GM21447 (cell line): ENCODE measurements at regions not wholly inside any gene's neighbourhood (a gene's known extent, or its start where the extent isn't known, plus 50 kb on each side); places are given as distances from the start of the nearest gene placed in this dataset.

Experiments
- ATAC-seq: cut with Tn5 transposase; IDR thresholded peaks from one replicate; pipeline ENCODE4 v1.9.1; 2021; ENCODE audit not compliant: unreplicated experiment

GRCh38 chr6:81694855-81695254 lies 57.6 kb downstream of the TENT5A start:
- no peak for ATAC-seq

GRCh38 chr6:81694207-81694606 lies 58.3 kb downstream of the TENT5A start:
- ATAC-seq = no peak

- no peak for ATAC-seq
Measured at GRCh38 chr6:81693266-81693665, 59.2 kb downstream of the TENT5A start.

GRCh38 chr6:81690073-81690472 lies 62.4 kb downstream of the TENT5A start:
- ATAC-seq = no peak

- no peak for ATAC-seq
Measured at GRCh38 chr6:81689580-81689979, 62.9 kb downstream of the TENT5A start.

GRCh38 chr6:81683912-81684311 lies 68.6 kb downstream of the TENT5A start:
- ATAC-seq = no peak

GRCh38 chr6:81682858-81683620 lies 69.4 kb downstream of the TENT5A start:
- no peak for ATAC-seq

- no peak for ATAC-seq
Measured at GRCh38 chr6:81682235-81682795, 70.2 kb downstream of the TENT5A start.

GRCh38 chr6:81669445-81669844 lies 83.0 kb downstream of the TENT5A start:
- ATAC-seq = no peak

GRCh38 chr6:81668615-81669047 lies 83.8 kb downstream of the TENT5A start:
- ATAC-seq = no peak

GRCh38 chr6:81666481-81666880 lies 86.0 kb downstream of the TENT5A start:
- ATAC-seq = no peak

- ATAC-seq = no peak
Measured at GRCh38 chr6:81656231-81656630, 96.2 kb downstream of the TENT5A start.

GRCh38 chr6:81655696-81656095 lies 96.8 kb downstream of the TENT5A start:
- ATAC-seq = no peak

- no peak for ATAC-seq
Measured at GRCh38 chr6:81648502-81648901, 104.0 kb downstream of the TENT5A start.

- no peak for ATAC-seq
Measured at GRCh38 chr6:81643156-81643555, 109.3 kb downstream of the TENT5A start.

- no peak for ATAC-seq
Measured at GRCh38 chr6:81640891-81641290, 111.6 kb downstream of the TENT5A start.

GRCh38 chr6:81640126-81640525 lies 112.4 kb downstream of the TENT5A start:
- ATAC-seq = no peak

- no peak for ATAC-seq
Measured at GRCh38 chr6:81638366-81638765, 114.1 kb downstream of the TENT5A start.

GRCh38 chr6:81636930-81637568 lies 115.4 kb downstream of the TENT5A start:
- no peak for ATAC-seq

GRCh38 chr6:81634155-81634880 lies 118.2 kb downstream of the TENT5A start:
- no peak for ATAC-seq

GRCh38 chr6:81633391-81633790 lies 119.1 kb downstream of the TENT5A start:
- ATAC-seq = no peak

GRCh38 chr6:81630719-81631118 lies 121.8 kb downstream of the TENT5A start:
- ATAC-seq = no peak
